ENCODE measurements at regions not wholly inside any gene's neighbourhood (a gene's known extent, or its start where the extent isn't known, plus 50 kb on each side); places are given as distances from the start of the nearest gene placed in this dataset.

- TF ChIP-seq CTCF (conservative IDR thresholded peaks at IDR 0.05) (no peak), ZFX (IDR thresholded peaks at IDR 0.05) (no peak)
Observed at GRCh38 chr19:32063601-32064000, 281.8 kb upstream of the ZNF507 start.

Data from C4-2B (cell line).